Ecto neural progenitor cell (in vitro differentiated cells): ENCODE measurements at regions not wholly inside any gene's neighbourhood (a gene's known extent, or its start where the extent isn't known, plus 50 kb on each side); places are given as distances from the start of the nearest gene placed in this dataset.
"Not testable (repeated sequence)": the region's sequence is repeated elsewhere in the genome, so short reads cannot be mapped to it uniquely, and the experiment has no call there.

Experiments used
- DNase-seq: peaks from one replicate; pipeline ENCODE4 v3.0.0-alpha.2; 2018; ENCODE audit warnings: low spot score

- DNase-seq: peak; percentile 65
Observed at GRCh38 chr13:50755862-50756685, 87.4 kb downstream of the DLEU7 start.

GRCh38 chr13:50757008-50757407 is 86.5 kb downstream of the DLEU7 start:
- no peak for DNase-seq

- no peak for DNase-seq
Observed at GRCh38 chr13:50758796-50759195, 84.7 kb downstream of the DLEU7 start.

- no peak for DNase-seq
Observed at GRCh38 chr13:50760751-50761150, 82.7 kb downstream of the DLEU7 start.

GRCh38 chr13:50761406-50761805 is 82.1 kb downstream of the DLEU7 start:
- DNase-seq: no peak

GRCh38 chr13:50762969-50763567 is 80.4 kb downstream of the DLEU7 start:
- no peak for DNase-seq

- no peak for DNase-seq
Observed at GRCh38 chr13:50766013-50766412, 77.5 kb downstream of the DLEU7 start.

- no peak for DNase-seq
Observed at GRCh38 chr13:50766695-50767094, 76.8 kb downstream of the DLEU7 start.

- DNase-seq: not testable (repeated sequence)
Observed at GRCh38 chr13:50772881-50773280, 70.6 kb downstream of the DLEU7 start.
